Endothelial cell of umbilical vein (primary cell): ENCODE measurements at regions not wholly inside any gene's neighbourhood (a gene's known extent, or its start where the extent isn't known, plus 50 kb on each side); places are given as distances from the start of the nearest gene placed in this dataset.

ENCODE experiments used
- CTCF ChIP-seq, 2 donors: IDR thresholded peaks; 1 replicate in 1 of 2; 2 replicates in 1 of 2; pipeline ENCODE4 v1.5.1; 2011; ENCODE audit warnings: low read length in 2 of 2, mild to moderate bottlenecking in 2 of 2, moderate library complexity in 2 of 2, control low read depth in 1 of 2, inconsistent platforms in 1 of 2, low read depth in 1 of 2; ENCODE audit not compliant: insufficient read depth in 1 of 2; ENCODE audit errors: extremely low read depth in 1 of 2
- EZH2 ChIP-seq: IDR thresholded peaks from 2 replicates; pipeline ENCODE4 v1.6.1; 2012; ENCODE audit warnings: borderline replicate concordance, low read depth, mild to moderate bottlenecking, moderate library complexity, low read length, inconsistent platforms; ENCODE audit not compliant: severe bottlenecking
- FOS ChIP-seq: IDR thresholded peaks from 2 replicates; pipeline ENCODE4 v1.6.1; 2011; ENCODE audit warnings: mild to moderate bottlenecking, low read length, moderate library complexity, borderline replicate concordance; ENCODE audit not compliant: insufficient read depth
- JUN ChIP-seq: IDR thresholded peaks from 2 replicates; pipeline ENCODE4 v1.6.1; 2011; ENCODE audit warnings: borderline replicate concordance, low read depth; ENCODE audit not compliant: insufficient read length, insufficient read depth
- MAX ChIP-seq: IDR thresholded peaks from 2 replicates; pipeline ENCODE4 v1.6.1; 2011; ENCODE audit not compliant: insufficient read depth, insufficient read length
- MYC ChIP-seq: IDR thresholded peaks from one replicate; pipeline ENCODE4 v1.6.1; 2011; ENCODE audit warnings: mild to moderate bottlenecking, low read depth, low read length

DNA sequence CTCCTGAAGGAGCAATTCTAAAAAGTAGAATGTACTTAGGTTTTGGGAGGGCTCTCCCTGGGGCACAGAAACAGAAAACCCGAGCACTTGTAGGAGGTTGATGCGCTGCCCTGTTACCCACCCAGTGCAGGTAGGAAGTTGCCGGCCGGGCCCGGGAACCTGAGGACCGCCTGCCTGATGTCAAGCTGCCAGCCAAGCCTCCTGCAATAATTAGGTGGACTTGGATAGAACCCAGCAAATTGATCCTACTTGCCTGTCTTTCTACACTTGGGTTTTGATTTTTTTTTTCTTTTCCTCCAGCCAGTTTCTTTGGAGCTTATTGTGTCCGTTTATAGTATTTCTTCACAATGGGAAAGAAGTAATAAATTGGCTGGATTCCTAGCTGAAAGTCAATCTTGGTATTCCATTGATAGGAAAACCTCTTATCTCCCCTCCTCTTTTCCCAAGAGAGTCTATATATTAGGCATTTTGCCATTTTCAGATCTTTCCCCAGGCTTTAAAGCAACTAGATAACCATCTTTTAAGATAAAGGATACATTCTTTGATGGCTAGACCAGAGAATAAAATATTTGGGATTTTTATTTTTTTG lies 78.3 kb upstream of the FYN start:
- TF ChIP-seq CTCF (IDR thresholded peaks at IDR 0.05; ENCODE audit: extremely low read depth in 1 of 2, insufficient read depth in 1 of 2, low read depth in 1 of 2, low read length in 2 of 2): no peak
- TF ChIP-seq EZH2: no peak
- no peak for TF ChIP-seq MAX
- TF ChIP-seq MYC: no peak
- no peak for TF ChIP-seq FOS
- TF ChIP-seq JUN: no peak
